ENCODE measurements at regions not wholly inside any gene's neighbourhood (a gene's known extent, or its start where the extent isn't known, plus 50 kb on each side); places are given as distances from the start of the nearest gene placed in this dataset.

DNA sequence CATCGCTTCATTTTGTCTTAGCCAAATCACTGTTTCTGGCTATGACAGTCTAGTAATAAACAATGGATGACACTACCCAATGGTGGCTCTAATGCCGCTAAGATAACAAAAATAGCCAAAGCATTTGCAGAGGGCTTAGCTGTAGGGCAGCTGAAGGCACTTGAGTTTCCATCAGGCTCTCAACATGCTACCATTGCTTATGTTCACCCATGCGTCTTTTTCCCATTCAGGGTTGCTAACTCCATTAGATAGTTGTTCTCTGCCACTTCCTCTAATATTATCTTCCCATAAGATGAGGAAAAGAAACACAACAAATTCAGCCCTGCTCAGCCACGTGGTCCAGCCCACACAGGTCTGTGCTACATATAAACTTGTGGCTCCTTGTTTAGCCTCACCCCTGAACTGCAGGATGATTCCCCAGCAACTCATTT, 159.6 kb downstream of the TOMM20 start:
- Histone ChIP-seq H3K27ac (ENCODE audit: low read depth, low read length) (peak overlapping the region; percentile 100), H3K27me3 (ENCODE audit: control insufficient read depth, insufficient read depth, low read length) (no peaks in the 10 kb centered on the region), H3K4me3 (ENCODE audit: low read depth, low read length) (no peak overlapping the region; the same call in 1 of the 2 replicates), H3K9me3 (ENCODE audit: control insufficient read depth, insufficient read depth, low read length) (no peaks in the 10 kb centered on the region)
- TF ChIP-seq, protein P1, sequence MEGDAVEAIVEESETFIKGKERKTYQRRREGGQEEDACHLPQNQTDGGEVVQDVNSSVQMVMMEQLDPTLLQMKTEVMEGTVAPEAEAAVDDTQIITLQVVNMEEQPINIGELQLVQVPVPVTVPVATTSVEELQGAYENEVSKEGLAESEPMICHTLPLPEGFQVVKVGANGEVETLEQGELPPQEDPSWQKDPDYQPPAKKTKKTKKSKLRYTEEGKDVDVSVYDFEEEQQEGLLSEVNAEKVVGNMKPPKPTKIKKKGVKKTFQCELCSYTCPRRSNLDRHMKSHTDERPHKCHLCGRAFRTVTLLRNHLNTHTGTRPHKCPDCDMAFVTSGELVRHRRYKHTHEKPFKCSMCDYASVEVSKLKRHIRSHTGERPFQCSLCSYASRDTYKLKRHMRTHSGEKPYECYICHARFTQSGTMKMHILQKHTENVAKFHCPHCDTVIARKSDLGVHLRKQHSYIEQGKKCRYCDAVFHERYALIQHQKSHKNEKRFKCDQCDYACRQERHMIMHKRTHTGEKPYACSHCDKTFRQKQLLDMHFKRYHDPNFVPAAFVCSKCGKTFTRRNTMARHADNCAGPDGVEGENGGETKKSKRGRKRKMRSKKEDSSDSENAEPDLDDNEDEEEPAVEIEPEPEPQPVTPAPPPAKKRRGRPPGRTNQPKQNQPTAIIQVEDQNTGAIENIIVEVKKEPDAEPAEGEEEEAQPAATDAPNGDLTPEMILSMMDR (IDR thresholded peaks at IDR 0.05; ENCODE audit: low read depth, low read length) = no peak
- no peak for DNase-seq (ENCODE audit: low read depth, low spot score)
- POLR2A ChIA-PET = interaction anchor here (1.3 to 3.4 kb wide), 5 partner anchors 11 to 357 kb away, joined by 3 to 27 read pairs (median 23); partner anchors contain the start of gene IRF2BP2
- CTCF ChIA-PET = interaction anchor here (1.4 to 2.4 kb wide), 2 partner anchors 114 to 470 kb away, joined by 6 to 14 read pairs; no protein-coding TSS in a partner anchor

DNA sequence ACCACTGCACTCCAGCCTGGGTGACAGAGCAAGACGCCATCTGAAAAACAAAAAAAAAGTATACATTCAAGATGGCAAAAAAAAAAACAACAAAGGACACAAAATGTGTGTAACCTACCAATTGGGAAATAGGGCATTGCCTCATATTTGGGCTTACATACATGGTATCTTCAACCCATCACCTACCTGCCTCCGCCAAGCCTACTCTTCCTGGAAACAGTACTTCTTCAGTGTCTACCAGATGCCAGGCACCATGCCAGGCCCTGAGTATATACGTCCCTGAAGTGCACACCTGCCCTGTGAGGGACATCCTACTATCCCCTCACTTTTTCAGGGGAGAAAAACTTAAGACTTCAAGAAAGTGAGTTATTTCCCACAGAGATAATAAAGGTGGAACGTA, 160.2 kb downstream of the TOMM20 start:
- Histone ChIP-seq H3K27me3 (ENCODE audit: control insufficient read depth, insufficient read depth, low read length) (no peaks in the 10 kb centered on the region), H3K27ac (ENCODE audit: low read depth, low read length) (peak overlapping the region; percentile 100), H3K4me3 (ENCODE audit: low read depth, low read length) (no peak overlapping the region), H3K9me3 (ENCODE audit: control insufficient read depth, insufficient read depth, low read length) (no peaks in the 10 kb centered on the region)
- TF ChIP-seq, protein P1 (IDR thresholded peaks at IDR 0.05; ENCODE audit: low read depth, low read length) = no peak
- DNase-seq (ENCODE audit: low read depth, low spot score) = no peak
- ChIA-PET POLR2A (interaction anchor here (3.4 kb wide), 1 partner anchor 11 kb away, joined by 23 read pairs; no protein-coding TSS in a partner anchor), CTCF (interaction anchor here (0.7 to 2.1 kb wide), 2 partner anchors 239 to 469 kb away, joined by 3 to 4 read pairs; no protein-coding TSS in a partner anchor)

DNA sequence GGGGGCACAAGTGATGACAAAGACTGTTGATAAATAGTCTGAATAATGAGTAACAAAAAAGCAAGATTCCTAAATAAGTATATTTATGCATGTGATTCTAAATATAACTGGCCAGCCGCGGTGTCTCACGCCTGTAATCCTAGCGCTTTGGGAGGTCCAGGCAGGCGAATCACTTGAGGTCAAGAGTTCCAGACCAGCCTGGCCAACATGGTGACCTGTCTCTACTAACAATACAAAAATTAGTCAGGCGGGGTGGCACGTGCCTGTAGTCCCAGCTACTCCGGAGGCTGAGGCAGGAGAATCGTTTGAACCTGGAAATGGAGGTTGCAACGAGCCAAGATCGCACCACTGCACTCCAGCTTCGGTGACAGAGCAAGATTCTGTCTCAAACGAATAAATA, 161.5 kb downstream of the TOMM20 start:
- H3K4me3 ChIP-seq (ENCODE audit: low read depth, low read length) = no peak overlapping the region
- no peaks in the 10 kb centered on the region for H3K27me3 ChIP-seq (ENCODE audit: control insufficient read depth, insufficient read depth, low read length)
- no peaks in the 10 kb centered on the region for H3K9me3 ChIP-seq (ENCODE audit: control insufficient read depth, insufficient read depth, low read length)
- TF ChIP-seq, protein P1 (IDR thresholded peaks at IDR 0.05; ENCODE audit: low read depth, low read length) = no peak
- ChIA-PET CTCF (interaction anchor here (2.1 kb wide), 1 partner anchor 468 kb away, joined by 4 read pairs; no protein-coding TSS in a partner anchor), POLR2A (no interaction called here)
- no peak overlapping the region for H3K27ac ChIP-seq (ENCODE audit: low read depth, low read length)
- no peak for DNase-seq (ENCODE audit: low read depth, low spot score)

DNA sequence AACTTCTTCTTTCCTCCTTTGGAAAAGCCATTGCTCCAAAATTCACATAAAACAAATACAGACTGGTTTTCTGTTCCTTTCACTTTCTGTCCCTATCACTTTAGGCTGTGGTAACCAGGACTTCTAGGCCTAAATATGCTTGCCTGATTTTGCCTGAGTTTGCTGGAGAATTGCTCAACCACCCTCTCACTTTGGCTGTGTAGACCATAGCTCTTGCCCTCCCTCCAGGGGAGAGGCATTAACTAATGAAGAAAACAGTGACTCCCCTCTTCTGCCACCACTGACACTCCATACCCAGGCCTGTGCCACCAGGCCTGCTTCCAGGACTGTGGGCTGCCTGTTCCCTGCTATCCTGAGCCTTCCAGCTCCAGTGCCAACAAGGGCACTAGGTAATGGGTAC, 163.5 kb downstream of the TOMM20 start:
- H3K4me3 ChIP-seq (ENCODE audit: low read depth, low read length) = no peak overlapping the region
- no peak overlapping the region for H3K27ac ChIP-seq (ENCODE audit: low read depth, low read length)
- POLR2A ChIA-PET = no interaction called here
- CTCF ChIA-PET = interaction anchor here (0.6 to 0.8 kb wide), 2 partner anchors 120 to 127 kb away, joined by 3 to 12 read pairs; no protein-coding TSS in a partner anchor
- H3K9me3 ChIP-seq (ENCODE audit: control insufficient read depth, insufficient read depth, low read length) = no peaks in the 10 kb centered on the region
- TF ChIP-seq, protein P1 (IDR thresholded peaks at IDR 0.05; ENCODE audit: low read depth, low read length) = no peak
- H3K27me3 ChIP-seq (ENCODE audit: control insufficient read depth, insufficient read depth, low read length) = no peaks in the 10 kb centered on the region
- no peak for DNase-seq (ENCODE audit: low read depth, low spot score)

DNA sequence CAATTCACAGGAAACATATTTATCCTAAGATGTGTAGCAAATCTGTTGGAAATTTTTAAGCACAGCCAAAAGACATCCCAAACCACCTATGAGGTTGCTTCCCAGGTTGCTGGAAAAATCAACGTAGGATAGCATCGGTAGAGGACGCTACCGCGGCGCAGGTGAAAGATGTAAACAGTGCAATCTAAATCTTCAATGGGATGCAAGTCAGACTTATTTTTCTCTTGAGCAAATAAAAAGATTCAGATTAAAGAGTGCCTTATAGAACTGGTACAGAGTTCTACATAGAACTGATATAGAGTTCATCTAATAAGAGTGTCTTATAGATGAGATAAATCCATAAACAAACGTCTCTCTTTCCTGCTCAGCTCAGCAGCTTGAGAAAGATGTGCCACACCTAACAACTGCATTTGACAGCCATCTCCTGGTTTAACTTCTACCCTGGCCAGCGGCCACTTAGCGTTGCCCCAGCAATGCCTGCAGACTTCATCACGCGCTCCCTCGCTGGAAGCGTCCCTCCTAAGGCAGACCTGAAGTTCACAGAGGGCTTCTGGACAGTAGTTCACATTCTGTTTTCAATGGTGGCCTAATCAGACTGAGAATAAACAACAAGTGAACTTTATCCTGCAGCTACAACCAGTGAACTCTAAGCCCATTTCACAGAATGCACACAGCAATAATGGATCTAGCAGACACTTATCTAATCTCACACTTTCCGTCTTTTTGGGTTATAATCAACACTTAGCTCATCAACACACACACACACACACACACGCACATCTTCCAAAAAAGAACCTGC, 164.5 kb downstream of the TOMM20 start:
- Histone ChIP-seq H3K4me3 (ENCODE audit: low read depth, low read length) (no peak overlapping the region), H3K9me3 (ENCODE audit: control insufficient read depth, insufficient read depth, low read length) (no peaks in the 10 kb centered on the region), H3K27me3 (ENCODE audit: control insufficient read depth, insufficient read depth, low read length) (no peaks in the 10 kb centered on the region), H3K27ac (ENCODE audit: low read depth, low read length) (peak overlapping the region; percentile 98)
- TF ChIP-seq, protein P1 (IDR thresholded peaks at IDR 0.05; ENCODE audit: low read depth, low read length) = no peak
- ChIA-PET POLR2A (interaction anchor here (1.7 to 2.5 kb wide), 2 partner anchors 31 to 38 kb away, joined by 5 to 12 read pairs; no protein-coding TSS in a partner anchor), CTCF (interaction anchor here (0.7 kb wide), 1 partner anchor 120 kb away, joined by 3 read pairs; no protein-coding TSS in a partner anchor)
- DNase-seq (ENCODE audit: low read depth, low spot score) = no peak

Data from AG04450 (cell line).